Endothelial cell of hepatic sinusoid (primary cell): ENCODE measurements at regions not wholly inside any gene's neighbourhood (a gene's known extent, or its start where the extent isn't known, plus 50 kb on each side); places are given as distances from the start of the nearest gene placed in this dataset.

Experiments used
- in situ Hi-C: cut with HindIII; loops from 2 replicates; pipeline ENCODE4 v1.10.0; 2017; ENCODE audit warnings: low sequenced_read_pairs

GRCh38 chr2:235105821-235106359 is 154.1 kb downstream of the SH3BP4 start:
- in situ Hi-C loops = loop anchor here (5.0 to 25.0 kb wide), 5 partner anchors 84 to 844 kb away; no protein-coding TSS in a partner anchor

DNA sequence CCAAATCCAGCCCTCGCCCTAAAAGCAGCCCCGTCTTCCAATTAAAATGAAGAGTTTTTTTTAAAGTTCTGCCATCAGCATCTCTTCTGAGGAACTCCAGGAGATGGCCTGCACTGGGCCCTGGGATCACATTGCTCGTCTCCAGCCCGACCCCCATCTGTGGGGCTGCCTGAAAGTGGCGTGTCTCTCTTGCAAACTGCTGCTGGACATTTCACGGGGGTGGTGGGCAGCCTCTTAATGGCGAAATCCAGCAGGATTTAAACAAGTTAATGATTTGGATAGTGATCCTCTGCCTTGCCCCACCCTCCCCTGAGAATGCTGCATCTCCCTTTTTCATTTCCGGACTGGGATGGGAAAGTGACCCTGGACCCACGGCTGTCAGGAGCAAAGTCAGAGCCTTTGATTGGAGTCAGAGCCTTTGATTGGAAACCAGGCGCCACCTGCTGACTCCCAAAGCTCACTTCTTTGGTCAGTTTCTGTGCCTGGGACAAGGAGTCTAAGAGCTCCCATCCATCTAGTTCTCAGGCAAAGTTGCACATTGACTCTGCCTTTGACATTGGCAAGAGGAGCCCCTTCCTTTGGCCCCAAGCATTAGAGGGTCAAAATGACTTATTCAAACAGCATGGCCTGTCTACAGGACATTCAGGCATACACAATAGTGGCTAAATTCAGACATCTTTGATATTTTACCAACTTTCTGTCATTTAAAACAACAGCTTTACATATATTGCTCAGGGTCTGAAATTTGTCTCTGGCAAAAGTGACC is 155.2 kb downstream of the SH3BP4 start:
- in situ Hi-C loops = loop anchor here (5.0 to 25.0 kb wide), 5 partner anchors 85 to 845 kb away; no protein-coding TSS in a partner anchor

- in situ Hi-C loops = loop anchor here (5.0 to 25.0 kb wide), 5 partner anchors 85 to 845 kb away; no protein-coding TSS in a partner anchor
These were observed 155.8 kb downstream of the SH3BP4 start for GRCh38 chr2:235107640-235107951.

- in situ Hi-C loops = loop anchor here (5.0 to 25.0 kb wide), 5 partner anchors 87 to 847 kb away; no protein-coding TSS in a partner anchor
These were observed 157.7 kb downstream of the SH3BP4 start for GRCh38 chr2:235109561-235109960.

GRCh38 chr2:235112365-235112764 is 160.5 kb downstream of the SH3BP4 start:
- in situ Hi-C loops = loop anchor here (25.0 kb wide), 1 partner anchor 850 kb away; no protein-coding TSS in a partner anchor

DNA sequence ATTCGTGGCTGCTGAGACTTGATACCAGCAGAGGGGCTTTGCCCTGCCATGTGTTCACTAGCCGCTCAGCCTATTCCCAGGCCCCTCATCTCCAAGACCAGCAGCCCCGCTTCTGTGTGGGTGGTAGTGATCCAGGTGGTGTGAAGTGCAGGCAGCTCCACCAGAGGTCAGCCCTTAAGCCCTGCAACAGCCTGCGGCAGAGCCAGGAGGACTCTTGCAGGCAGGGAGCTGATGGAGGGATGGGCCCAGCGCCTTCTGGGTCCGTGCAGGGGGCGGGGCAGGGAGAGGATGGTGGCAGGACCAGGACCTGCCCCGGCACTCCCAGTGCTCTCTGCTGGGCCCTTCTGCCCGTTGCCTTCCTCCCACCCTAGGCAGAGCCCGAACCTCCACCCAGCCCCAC is 162.0 kb downstream of the SH3BP4 start:
- in situ Hi-C loops = loop anchor here (25.0 kb wide), 1 partner anchor 852 kb away; no protein-coding TSS in a partner anchor

- in situ Hi-C loops = loop anchor here (25.0 kb wide), 1 partner anchor 852 kb away; no protein-coding TSS in a partner anchor
These were observed 162.5 kb downstream of the SH3BP4 start for GRCh38 chr2:235114286-235114685.

DNA sequence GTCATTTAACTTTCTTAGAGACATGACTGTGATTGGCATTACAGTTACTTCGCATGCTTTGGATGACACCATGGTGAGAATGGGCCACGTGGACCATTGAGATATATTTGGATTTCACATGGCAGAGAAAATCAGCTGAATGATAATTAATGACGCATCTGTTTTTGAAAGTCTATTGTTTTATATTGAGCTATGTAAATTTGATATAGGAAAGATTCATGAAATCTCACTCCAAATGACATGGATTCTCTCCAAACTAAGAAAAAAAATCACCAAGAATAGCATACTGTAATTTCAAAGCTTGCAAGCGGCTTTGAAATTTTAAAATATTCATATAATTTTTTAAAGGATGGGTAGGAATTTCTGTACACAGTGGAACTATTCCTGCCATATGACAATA is 163.7 kb downstream of the SH3BP4 start:
- in situ Hi-C loops = loop anchor here (25.0 kb wide), 1 partner anchor 853 kb away; no protein-coding TSS in a partner anchor

GRCh38 chr2:235116885-235117492 is 165.2 kb downstream of the SH3BP4 start:
- in situ Hi-C loops = loop anchor here (25.0 kb wide), 1 partner anchor 855 kb away; no protein-coding TSS in a partner anchor

- in situ Hi-C loops = no loop called here
These were observed 175.0 kb downstream of the SH3BP4 start for GRCh38 chr2:235126768-235127167.

GRCh38 chr2:235127931-235128330 is 176.1 kb downstream of the SH3BP4 start:
- in situ Hi-C loops = no loop called here

DNA sequence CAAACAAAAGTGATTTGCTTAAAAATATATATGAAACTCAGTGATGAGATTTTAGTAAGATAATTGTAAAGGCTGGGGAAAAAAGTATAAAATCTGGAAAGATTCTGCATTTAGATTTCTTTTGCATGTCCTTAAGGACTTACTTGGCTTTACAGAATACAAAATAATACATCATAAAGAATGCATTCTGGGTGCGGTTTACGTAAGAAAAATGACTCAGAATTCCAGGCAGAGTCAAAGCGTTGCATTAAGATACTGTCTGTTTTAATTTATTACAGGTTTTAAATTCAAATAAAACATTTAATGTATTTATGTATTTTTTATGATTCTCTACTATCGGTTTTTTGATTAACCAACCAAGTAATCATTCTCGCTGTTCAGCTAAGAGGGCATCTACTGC is 178.0 kb downstream of the SH3BP4 start:
- in situ Hi-C loops = no loop called here

DNA sequence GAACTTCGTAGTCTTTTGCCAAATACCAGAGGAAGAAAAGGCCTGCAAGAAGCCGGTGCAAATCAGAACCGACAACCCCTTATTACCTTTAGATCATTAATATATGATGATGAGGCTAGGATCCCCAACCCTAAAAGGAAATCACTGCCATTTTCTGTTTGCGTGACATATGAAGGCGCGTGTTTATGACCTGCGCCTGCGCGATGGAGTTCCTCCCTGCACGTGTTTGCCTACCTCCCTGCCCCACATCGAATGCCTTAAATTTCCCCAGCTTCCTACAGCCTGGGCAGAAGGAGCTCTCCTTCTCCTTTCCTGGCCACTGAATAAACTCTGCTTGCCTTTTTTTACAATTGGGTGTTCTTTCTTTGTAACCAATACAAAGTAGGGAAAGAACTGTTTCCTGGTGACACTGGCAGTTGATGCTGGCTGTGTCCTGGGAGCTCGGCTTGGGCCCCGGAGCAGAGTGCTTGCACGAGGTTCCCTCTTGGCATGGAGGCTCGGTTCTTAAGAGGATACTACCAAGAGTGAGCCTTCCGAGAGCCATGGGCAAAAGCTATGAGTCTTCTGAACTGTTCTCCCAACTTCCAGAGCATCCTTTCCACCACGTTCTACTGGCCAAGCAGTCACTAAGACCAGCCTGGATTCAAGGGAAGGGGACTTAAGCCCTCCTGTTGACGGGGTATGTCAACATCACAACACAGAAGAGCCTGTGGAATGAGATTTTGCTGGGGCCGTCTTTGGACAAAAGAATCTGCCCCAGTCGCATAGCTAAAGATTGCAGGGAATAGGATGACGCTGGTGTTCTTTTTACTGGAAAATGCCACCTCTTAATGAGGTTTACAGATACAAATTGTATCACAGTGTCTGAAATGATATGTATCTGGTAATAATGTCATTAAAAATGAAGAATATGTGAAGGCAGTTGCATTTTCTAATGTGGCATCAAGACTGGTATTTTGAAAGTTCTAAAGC is 179.8 kb downstream of the SH3BP4 start:
- in situ Hi-C loops = no loop called here

- in situ Hi-C loops = no loop called here
These were observed 180.8 kb downstream of the SH3BP4 start for GRCh38 chr2:235132651-235133050.

- in situ Hi-C loops = no loop called here
These were observed 182.0 kb downstream of the SH3BP4 start for GRCh38 chr2:235133837-235134236.

DNA sequence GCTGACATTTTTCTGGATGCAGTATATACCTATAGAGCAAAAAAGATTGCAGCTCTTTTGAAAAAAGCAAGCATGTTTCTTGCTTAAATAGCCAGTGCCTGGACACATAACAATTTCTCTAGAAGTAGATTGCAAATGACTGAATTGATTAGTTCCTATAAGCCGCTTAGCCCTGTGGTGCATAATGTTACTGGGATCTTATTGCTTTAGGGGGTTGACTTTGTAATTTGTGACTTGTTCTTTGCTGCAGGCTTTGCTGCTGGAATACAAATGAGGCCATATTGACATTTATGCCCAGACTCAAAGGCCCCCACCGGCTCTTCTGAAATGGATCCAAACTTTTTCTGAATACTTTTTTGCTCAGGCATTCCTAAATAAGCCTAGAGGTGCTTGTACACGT is 182.6 kb downstream of the SH3BP4 start:
- in situ Hi-C loops = no loop called here

DNA sequence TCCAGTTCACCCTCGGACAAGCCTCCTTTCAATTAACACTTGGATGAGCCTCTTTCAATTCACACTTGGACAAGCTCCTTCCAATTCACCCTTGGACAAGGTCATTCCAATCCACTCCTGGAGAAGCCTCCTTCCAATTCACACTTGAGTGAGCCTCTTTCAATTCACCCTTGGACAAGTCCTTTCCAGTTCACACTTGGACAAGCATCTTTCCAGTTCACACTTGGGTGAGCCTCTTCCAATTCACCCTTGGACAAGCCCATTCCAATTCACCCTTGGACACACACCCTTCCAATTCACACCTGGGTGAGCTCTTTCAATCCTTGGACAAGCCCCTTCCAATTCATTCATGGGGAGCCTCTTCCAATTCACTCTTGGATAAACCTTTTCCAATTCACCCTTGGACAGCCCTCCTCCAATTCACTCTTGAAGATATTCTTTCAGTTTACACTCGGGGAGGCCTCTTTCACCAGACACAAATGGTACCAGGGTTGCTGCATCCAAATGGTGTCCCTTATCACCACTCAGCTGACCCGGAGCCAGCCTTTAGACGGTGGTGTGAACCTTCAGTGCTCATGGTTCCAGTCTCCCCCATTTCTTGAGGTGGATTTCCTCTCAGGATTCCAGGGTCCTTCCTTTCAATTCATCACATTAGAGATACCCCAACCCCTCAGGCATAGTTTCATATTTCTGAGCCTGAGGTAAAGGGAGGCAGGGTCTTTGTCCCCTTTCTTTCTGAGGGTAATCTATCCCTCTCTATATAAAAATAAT is 183.6 kb downstream of the SH3BP4 start:
- in situ Hi-C loops = no loop called here

DNA sequence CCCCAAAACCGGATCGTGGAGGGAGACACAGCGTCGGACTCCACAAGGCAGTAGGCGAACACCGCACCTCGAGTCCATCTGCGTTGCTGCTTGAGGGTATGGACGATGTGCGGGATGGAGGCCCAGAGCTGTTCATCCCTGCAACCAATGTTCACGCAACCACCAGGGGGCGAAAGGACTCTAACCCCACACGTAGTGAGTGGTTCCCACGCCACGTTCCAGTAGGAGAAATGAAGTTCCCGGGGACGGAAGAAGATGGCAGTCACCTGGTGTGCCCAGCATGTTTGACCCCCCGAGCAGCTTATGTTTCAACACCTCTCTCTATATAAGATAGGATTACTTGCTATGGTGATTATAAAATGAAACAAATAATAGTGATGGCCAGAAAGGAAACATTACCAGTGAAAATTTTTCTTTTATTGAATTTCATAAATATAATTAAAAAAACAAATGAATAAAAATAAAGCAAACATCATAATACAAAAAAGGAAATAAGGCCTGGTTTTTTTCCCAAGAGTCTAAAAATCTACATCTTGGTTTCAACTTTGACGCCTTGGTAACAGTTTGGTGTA is 184.3 kb downstream of the SH3BP4 start:
- in situ Hi-C loops = no loop called here

GRCh38 chr2:235138339-235138738 is 186.5 kb downstream of the SH3BP4 start:
- in situ Hi-C loops = no loop called here
